BJ (cell line): ENCODE measurements at regions not wholly inside any gene's neighbourhood (a gene's known extent, or its start where the extent isn't known, plus 50 kb on each side); places are given as distances from the start of the nearest gene placed in this dataset.

Experiments
- CTCF ChIA-PET: fragments of 350-600 bp; formaldehyde crosslinking; extraction: SDS; loops from one replicate; lab custom pipeline; 2021; ENCODE audit warnings: antibody characterized with exemption, inconsistent platforms; lab: Yijun Ruan, JAX
- POLR2A ChIA-PET: fragments of 300-600 bp; sonication (Branson Sonifier 250); formaldehyde crosslinking; extraction: SDS; loops from one replicate; lab custom pipeline; 2021; ENCODE audit warnings: antibody characterized with exemption; lab: Charles Lee
- DNase-seq: peaks from one replicate; pipeline ENCODE4 v3.0.0-alpha.2; 2011; ENCODE audit warnings: low read depth
- H3K27me3 ChIP-seq: 2 replicates; pipeline ENCODE4 v1.6.0; 2011; ENCODE audit warnings: low read length; ENCODE audit not compliant: control insufficient read depth, insufficient read depth
- H3K36me3 ChIP-seq: 2 replicates; pipeline ENCODE4 v1.5.1; 2011; ENCODE audit warnings: low read length; ENCODE audit not compliant: control insufficient read depth, insufficient read depth
- H3K4me3 ChIP-seq: 2 replicates; pipeline ENCODE4 v1.5.1; 2011; ENCODE audit warnings: low read depth, mild to moderate bottlenecking, control low read depth, low read length
- TF ChIP-seq, protein P1 (sequence below): IDR thresholded peaks from 2 replicates; pipeline ENCODE4 v1.5.1; 2011; ENCODE audit warnings: low read depth, mild to moderate bottlenecking, control low read depth, inconsistent platforms, low read length, moderate library complexity; ENCODE audit not compliant: insufficient read depth

DNA sequence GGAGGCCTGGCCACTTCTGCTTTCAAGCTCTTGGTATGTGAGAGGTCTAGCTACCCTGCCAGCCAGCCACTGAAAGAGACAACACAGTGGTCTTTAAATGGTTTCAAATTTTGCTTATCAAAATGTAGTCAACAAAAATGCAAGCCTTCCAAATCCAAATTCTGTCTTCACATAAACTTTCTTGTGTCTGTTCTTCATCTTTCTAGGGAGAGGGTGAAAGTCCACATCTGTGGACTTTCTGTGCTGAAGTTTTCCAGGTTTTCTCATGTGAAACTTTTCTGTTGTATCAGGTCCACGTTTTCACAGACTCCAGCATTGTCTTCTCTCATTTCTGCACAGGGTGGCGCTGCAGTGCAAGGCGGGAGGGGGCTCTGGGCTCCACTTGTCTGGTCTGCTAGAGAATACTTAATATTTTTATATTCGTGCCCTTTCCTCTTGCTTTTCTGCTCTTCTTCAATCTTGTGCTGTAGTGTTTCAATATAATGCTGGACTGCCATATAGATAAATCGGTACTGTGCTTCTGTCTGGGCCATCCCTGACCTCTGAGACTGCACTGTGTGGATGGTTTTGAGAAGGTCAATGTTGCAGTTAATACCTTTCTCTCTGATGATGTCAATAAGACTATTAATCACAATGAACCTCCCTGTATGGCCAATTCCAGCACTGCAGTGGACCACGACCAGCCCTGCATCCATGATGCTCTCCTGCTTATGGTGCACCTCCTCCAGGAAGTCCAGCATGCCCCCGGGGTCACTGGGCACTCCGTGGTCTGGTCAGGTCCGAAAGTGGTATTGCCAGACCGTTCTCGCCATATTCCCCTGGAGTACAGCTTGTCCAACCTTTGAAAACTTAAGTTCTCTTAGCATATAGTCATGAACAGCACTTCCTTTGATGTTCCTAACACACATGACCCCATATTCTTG is 161.6 kb upstream of the TNFAIP3 start:
- DNase-seq, result no peak
- no peaks in the 10 kb centered on the region for H3K36me3 ChIP-seq
- ChIA-PET CTCF (interaction anchor here (0.6 to 2.0 kb wide), 33 partner anchors 8 to 783 kb away, joined by 3 to 37 read pairs (median 4); partner anchors contain the start of genes SLC35D3 and TNFAIP3), POLR2A (no interaction called here)
- no peak overlapping the region for H3K4me3 ChIP-seq
- TF ChIP-seq, protein P1, sequence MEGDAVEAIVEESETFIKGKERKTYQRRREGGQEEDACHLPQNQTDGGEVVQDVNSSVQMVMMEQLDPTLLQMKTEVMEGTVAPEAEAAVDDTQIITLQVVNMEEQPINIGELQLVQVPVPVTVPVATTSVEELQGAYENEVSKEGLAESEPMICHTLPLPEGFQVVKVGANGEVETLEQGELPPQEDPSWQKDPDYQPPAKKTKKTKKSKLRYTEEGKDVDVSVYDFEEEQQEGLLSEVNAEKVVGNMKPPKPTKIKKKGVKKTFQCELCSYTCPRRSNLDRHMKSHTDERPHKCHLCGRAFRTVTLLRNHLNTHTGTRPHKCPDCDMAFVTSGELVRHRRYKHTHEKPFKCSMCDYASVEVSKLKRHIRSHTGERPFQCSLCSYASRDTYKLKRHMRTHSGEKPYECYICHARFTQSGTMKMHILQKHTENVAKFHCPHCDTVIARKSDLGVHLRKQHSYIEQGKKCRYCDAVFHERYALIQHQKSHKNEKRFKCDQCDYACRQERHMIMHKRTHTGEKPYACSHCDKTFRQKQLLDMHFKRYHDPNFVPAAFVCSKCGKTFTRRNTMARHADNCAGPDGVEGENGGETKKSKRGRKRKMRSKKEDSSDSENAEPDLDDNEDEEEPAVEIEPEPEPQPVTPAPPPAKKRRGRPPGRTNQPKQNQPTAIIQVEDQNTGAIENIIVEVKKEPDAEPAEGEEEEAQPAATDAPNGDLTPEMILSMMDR, result peak; percentile 89
- no peaks in the 10 kb centered on the region for H3K27me3 ChIP-seq

DNA sequence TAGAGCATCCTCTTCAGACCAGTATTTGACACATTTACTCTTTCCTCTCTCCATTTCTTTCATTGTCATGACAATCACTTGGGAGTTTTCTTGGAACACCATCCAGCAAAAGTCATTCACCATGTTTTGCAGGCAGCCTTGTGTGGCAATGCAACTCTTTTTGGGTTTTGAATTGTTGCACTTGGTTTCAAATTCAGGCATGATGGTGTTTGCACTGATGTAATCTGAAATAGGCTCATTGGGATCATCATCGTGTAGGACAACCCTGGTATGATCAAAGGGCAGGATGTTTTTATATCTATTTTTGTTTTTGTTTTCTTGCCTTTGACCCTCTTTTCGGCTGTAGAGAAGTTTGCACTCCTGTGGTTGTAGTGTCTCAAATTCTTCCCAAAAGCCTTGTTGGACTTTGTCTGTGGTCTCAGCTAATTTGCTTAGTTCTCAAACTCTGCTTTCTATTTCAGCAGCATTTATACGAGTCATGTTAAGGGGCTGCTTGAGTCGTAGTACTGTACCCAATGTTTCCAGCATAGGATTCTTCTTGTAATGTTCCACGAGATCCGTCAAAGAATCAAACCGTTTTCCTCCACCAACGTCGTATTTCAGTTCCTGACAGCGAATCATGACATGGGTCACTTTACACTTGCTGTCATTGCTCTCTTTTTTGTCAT is 160.8 kb upstream of the TNFAIP3 start:
- Histone ChIP-seq H3K27me3 (no peaks in the 10 kb centered on the region), H3K4me3 (no peak overlapping the region), H3K36me3 (no peaks in the 10 kb centered on the region)
- ChIA-PET POLR2A (no interaction called here), CTCF (interaction anchor here (0.6 to 1.6 kb wide), 13 partner anchors 9 to 300 kb away, joined by 3 to 19 read pairs (median 4); partner anchors contain the start of gene TNFAIP3)
- TF ChIP-seq, protein P1, result no peak
- DNase-seq, result no peak

DNA sequence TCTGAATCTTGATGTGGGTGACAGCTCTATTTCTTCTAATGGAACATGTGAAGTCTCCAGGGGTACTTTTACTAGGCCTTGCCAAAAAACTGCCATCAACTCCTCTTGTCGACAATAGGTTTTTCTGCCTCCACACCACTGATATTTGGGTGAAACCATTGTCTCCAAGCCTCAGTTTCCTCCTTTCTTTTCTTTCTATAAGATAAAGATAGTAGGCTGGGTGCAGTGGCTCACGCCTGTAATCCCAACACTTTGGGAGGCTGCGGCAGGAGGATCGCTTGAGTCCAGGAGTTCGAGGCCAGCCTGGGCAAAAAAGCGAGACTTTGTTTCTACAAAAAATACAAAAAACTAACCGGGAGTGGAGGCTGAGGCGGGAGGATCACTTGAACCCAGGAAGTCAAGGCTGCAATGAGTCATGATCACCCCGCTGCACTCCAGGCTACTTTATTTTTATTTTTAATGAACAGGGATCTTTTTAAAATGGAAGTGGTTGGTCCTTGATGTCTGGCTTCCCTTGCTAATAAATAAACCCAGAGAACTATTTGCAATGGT is 159.9 kb upstream of the TNFAIP3 start:
- Histone ChIP-seq H3K36me3 (no peaks in the 10 kb centered on the region), H3K27me3 (no peaks in the 10 kb centered on the region), H3K4me3 (no peak overlapping the region)
- DNase-seq, result no peak
- POLR2A ChIA-PET, result interaction anchor here (0.6 kb wide), 1 partner anchor 406 kb away, joined by 8 read pairs; no protein-coding TSS in a partner anchor
- TF ChIP-seq, protein P1, result no peak
- CTCF ChIA-PET, result interaction anchor here (0.8 to 3.0 kb wide), 25 partner anchors 8 to 299 kb away, joined by 3 to 35 read pairs (median 4); partner anchors contain the start of gene TNFAIP3

DNA sequence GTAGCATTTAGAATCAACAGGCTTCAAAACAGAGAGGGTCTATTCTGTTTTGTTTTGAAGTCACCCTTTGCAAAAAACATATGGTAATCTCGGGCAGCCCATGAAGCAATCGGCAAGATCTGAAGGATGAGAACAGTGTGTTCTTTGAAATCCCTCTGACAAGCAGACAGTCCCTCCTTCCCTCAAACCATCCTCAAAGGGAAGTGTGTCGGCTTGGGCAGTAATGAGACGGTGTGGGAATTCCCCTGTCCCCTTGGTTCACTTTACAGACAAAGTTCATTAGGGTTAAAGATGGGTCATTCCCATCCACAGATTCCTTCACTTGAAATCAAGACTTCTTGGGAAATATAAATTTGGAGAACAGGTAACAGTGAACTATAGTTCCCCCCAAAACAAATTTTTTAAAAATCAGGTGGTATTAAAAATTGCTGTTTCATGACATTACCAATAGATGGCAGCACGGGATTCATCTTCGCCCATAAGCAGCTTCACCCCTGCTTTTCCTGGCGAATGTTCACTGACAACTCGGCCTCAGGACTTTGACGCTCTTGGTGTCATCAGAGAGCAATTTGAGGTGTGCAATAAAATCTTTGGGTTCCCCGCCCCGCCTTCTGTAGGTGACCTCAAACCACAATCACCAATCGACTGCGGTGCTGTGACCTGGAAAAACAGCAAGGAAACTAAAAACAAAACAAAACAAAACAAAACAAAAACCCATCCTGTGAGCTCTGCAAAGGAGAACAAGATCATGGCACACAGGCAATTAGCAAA is 159.3 kb upstream of the TNFAIP3 start:
- CTCF ChIA-PET, result interaction anchor here (0.6 to 3.0 kb wide), 29 partner anchors 9 to 297 kb away, joined by 3 to 35 read pairs (median 4); partner anchors contain the start of gene TNFAIP3
- Histone ChIP-seq H3K27me3 (no peaks in the 10 kb centered on the region), H3K36me3 (no peaks in the 10 kb centered on the region), H3K4me3 (no peak overlapping the region)
- POLR2A ChIA-PET, result no interaction called here
- TF ChIP-seq, protein P1, result peak; percentile 71
- DNase-seq, result no peak
